PC-9 (cell line): ENCODE measurements at regions not wholly inside any gene's neighbourhood (a gene's known extent, or its start where the extent isn't known, plus 50 kb on each side); places are given as distances from the start of the nearest gene placed in this dataset.
"Not testable (repeated sequence)": the region's sequence is repeated elsewhere in the genome, so short reads cannot be mapped to it uniquely, and the experiment has no call there.

Source experiments
- BruUV-seq: library from RNA; stranded (reverse); fragments of 400-500 nt; replicated peaks from 2 replicates; lab custom pipeline; 2021; lab: Mats Ljungman, UMichigan
- CTCF ChIA-PET: fragments of 300-600 bp; sonication (Branson Sonifier 250); formaldehyde crosslinking; loops from one replicate; lab custom pipeline; 2022; ENCODE audit warnings: antibody characterized with exemption; lab: Charles Lee
- POLR2A ChIA-PET: fragments of 300-600 bp; sonication (Branson Sonifier 250); formaldehyde crosslinking; loops from one replicate; lab custom pipeline; 2022; ENCODE audit warnings: antibody characterized with exemption; ENCODE audit not compliant: unreplicated experiment; lab: Charles Lee
- DNase-seq, 2 experiments: peaks; one replicate each; pipeline versions ENCODE4 v3.0.0 to v3.0.0-alpha.2; 2015 to 2022; ENCODE audit warnings: mixed read lengths in 1 of 2
- H2AFZ ChIP-seq: fragments of 200-600 bp; sonication (generic); 2 replicates; pipeline ENCODE4 v1.8.1; 2017; ENCODE audit warnings: antibody characterized with exemption
- H3F3A ChIP-seq: fragments of 200-600 bp; sonication (generic); 2 replicates; pipeline ENCODE4 v1.8.1; 2017; ENCODE audit warnings: antibody characterized with exemption, mild to moderate bottlenecking, low read depth; ENCODE audit not compliant: insufficient read depth
- H3K27ac ChIP-seq: fragments of 200-600 bp; sonication (generic); 2 replicates; pipeline ENCODE4 v1.6.1; 2016; ENCODE audit warnings: mixed run types
- H3K27me3 ChIP-seq: fragments of 200-600 bp; sonication (generic); 2 replicates; pipeline ENCODE4 v1.6.1; 2016; ENCODE audit warnings: low read depth, mixed run types; ENCODE audit not compliant: insufficient read depth
- H3K36me3 ChIP-seq: fragments of 200-600 bp; sonication (generic); 2 replicates; pipeline ENCODE4 v1.6.1; 2016; ENCODE audit warnings: low read depth, mixed run types
- H3K4me1 ChIP-seq: fragments of 200-600 bp; sonication (generic); replicated peaks from 2 replicates; pipeline ENCODE4 v1.6.1; 2016; ENCODE audit warnings: mixed run types; ENCODE audit not compliant: insufficient read depth
- H3K4me2 ChIP-seq: fragments of 200-600 bp; sonication (generic); 2 replicates; pipeline ENCODE4 v1.6.1; 2017; ENCODE audit warnings: mixed run types
- H3K4me3 ChIP-seq: fragments of 200-600 bp; sonication (generic); 2 replicates; pipeline ENCODE4 v1.6.1; 2016; ENCODE audit warnings: mixed run types
- H3K79me2 ChIP-seq: fragments of 200-600 bp; sonication (generic); 2 replicates; pipeline ENCODE4 v1.6.1; 2017; ENCODE audit warnings: low read depth, mixed run types
- H3K9me2 ChIP-seq: fragments of 200-600 bp; sonication (generic); 2 replicates; pipeline ENCODE4 v1.8.1; 2017; ENCODE audit warnings: mild to moderate bottlenecking; ENCODE audit not compliant: insufficient read depth
- H3K9me3 ChIP-seq: fragments of 200-600 bp; sonication (generic); 2 replicates; pipeline ENCODE4 v1.8.1; 2016; ENCODE audit warnings: low read depth; ENCODE audit not compliant: insufficient read depth
- H4K20me1 ChIP-seq: fragments of 200-600 bp; sonication (generic); 2 replicates; pipeline ENCODE4 v1.8.1; 2017; ENCODE audit not compliant: insufficient read depth
- EZH2 ChIP-seq: fragments of 200-600 bp; sonication (generic); IDR thresholded peaks from 2 replicates; pipeline ENCODE4 v1.8.0; 2017; ENCODE audit warnings: antibody characterized with exemption, low read depth
- intact Hi-C: fragments of 100-400 bp; cut with micrococcal nuclease; formaldehyde crosslinking; loops from one replicate; pipeline ENCODE4 v1.10.0; 2022; ENCODE audit not compliant: unreplicated experiment
- TF ChIP-seq, protein P1 (sequence below): fragments of 200-600 bp; sonication (generic); conservative IDR thresholded peaks from 2 replicates; pipeline ENCODE4 v1.6.1; 2017; ENCODE audit warnings: mixed run types, antibody characterized with exemption, mild to moderate bottlenecking, moderate library complexity

DNA sequence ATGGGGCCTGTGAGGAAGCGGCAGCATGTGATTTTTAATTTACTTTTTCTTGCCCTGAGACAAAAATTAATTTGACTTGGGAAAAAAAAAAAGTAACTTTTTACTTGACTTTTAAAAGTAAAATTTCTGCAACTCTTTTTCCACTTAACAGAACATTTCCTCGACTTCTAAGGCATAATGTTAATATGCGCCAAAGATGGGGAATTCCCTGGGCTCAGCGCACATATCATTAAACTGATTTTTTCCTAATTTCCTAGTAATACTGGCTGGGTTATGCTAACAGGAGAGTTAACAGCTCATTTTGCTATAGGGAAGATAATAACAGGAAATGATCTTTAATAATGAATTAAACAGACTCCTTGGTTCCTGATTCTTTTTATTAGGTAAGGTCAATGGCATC is 120.6 kb upstream of the CDH5 start:
- H3F3A ChIP-seq: no peaks in the 10 kb centered on the region
- intact Hi-C loops: no loop called here
- H2AFZ ChIP-seq: no peak overlapping the region
- H3K4me3 ChIP-seq: no peak overlapping the region
- H3K4me2 ChIP-seq: no peak overlapping the region
- H3K9me3 ChIP-seq: no peaks in the 10 kb centered on the region
- H3K36me3 ChIP-seq: no peaks in the 10 kb centered on the region
- H4K20me1 ChIP-seq: no peaks in the 10 kb centered on the region
- peaks cover 92% of the 10 kb centered on the region for H3K27me3 ChIP-seq
- no TSS peak for BruUV-seq
- no peaks in the 10 kb centered on the region for H3K79me2 ChIP-seq
- ChIA-PET CTCF (no interaction called here), POLR2A (no interaction called here)
- DNase-seq: no peak
- no peaks in the 10 kb centered on the region for H3K9me2 ChIP-seq
- H3K4me1 ChIP-seq: no peaks in the 10 kb centered on the region
- TF ChIP-seq, protein P1, sequence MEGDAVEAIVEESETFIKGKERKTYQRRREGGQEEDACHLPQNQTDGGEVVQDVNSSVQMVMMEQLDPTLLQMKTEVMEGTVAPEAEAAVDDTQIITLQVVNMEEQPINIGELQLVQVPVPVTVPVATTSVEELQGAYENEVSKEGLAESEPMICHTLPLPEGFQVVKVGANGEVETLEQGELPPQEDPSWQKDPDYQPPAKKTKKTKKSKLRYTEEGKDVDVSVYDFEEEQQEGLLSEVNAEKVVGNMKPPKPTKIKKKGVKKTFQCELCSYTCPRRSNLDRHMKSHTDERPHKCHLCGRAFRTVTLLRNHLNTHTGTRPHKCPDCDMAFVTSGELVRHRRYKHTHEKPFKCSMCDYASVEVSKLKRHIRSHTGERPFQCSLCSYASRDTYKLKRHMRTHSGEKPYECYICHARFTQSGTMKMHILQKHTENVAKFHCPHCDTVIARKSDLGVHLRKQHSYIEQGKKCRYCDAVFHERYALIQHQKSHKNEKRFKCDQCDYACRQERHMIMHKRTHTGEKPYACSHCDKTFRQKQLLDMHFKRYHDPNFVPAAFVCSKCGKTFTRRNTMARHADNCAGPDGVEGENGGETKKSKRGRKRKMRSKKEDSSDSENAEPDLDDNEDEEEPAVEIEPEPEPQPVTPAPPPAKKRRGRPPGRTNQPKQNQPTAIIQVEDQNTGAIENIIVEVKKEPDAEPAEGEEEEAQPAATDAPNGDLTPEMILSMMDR: no peak
- no peak for TF ChIP-seq EZH2
- H3K27ac ChIP-seq: no peak overlapping the region

DNA sequence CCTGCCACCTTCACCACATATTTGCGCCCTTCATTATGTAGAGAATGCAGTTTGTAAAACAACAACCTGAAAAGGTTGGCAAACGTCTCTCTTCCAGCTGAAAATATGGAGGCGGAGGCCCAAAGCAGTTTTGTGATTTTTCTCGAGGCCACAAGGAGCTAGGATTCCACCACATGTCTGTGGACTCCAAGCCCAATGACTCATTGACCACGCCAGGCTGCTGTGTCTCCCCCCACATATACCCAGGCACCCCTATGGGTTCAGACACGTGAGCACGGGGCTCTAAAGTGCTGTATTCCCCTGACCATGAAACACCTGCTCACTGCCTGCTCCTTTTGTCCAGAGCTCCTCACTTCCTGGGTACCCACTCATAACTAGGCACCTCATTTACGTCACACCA is 121.4 kb upstream of the CDH5 start:
- POLR2A ChIA-PET: no interaction called here
- Histone ChIP-seq H3K9me2 (no peaks in the 10 kb centered on the region), H3K9me3 (no peaks in the 10 kb centered on the region), H3K27ac (no peak overlapping the region), H3K36me3 (no peaks in the 10 kb centered on the region), H3K4me2 (no peak overlapping the region), H2AFZ (no peak overlapping the region), H3K27me3 (peaks cover 92% of the 10 kb centered on the region), H3K79me2 (no peaks in the 10 kb centered on the region), H3K4me3 (no peak overlapping the region), H3F3A (no peaks in the 10 kb centered on the region), H3K4me1 (no peaks in the 10 kb centered on the region), H4K20me1 (no peaks in the 10 kb centered on the region)
- intact Hi-C loops: no loop called here
- DNase-seq: no peak
- TF ChIP-seq, protein P1: no peak
- no peak for TF ChIP-seq EZH2
- CTCF ChIA-PET: no interaction called here
- no TSS peak for BruUV-seq

DNA sequence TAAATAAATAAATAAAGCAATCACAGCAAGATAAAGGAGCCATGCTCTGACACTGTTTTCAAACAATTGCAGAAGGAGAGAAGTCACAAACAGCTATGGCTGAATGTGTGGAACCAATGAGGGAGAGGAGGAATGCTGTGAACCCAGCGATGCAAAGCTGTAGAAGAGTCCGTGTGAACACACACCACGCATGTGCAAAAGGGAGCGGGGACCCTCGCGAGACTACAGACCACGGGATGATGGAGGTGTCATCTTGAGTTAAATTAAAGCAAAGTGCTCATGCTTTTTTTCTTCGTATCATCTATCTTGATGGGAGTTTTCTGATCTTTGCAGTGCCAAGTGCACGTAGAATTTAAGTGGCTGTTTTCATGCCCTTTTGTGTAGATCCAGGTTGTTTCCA is 123.8 kb upstream of the CDH5 start:
- POLR2A ChIA-PET: no interaction called here
- H3K4me1 ChIP-seq: no peaks in the 10 kb centered on the region
- H3K9me2 ChIP-seq: no peaks in the 10 kb centered on the region
- peaks cover 91% of the 10 kb centered on the region for H3K27me3 ChIP-seq
- CTCF ChIA-PET: no interaction called here
- H2AFZ ChIP-seq: no peak overlapping the region
- no peak overlapping the region for H3K4me2 ChIP-seq
- no peak overlapping the region for H3K27ac ChIP-seq
- H3K4me3 ChIP-seq: no peak overlapping the region
- H3K36me3 ChIP-seq: no peaks in the 10 kb centered on the region
- H3K9me3 ChIP-seq: no peaks in the 10 kb centered on the region
- BruUV-seq: no TSS peak
- no peaks in the 10 kb centered on the region for H3F3A ChIP-seq
- no peaks in the 10 kb centered on the region for H4K20me1 ChIP-seq
- intact Hi-C loops: no loop called here
- H3K79me2 ChIP-seq: no peaks in the 10 kb centered on the region
- no peak for DNase-seq
- TF ChIP-seq, protein P1: no peak
- TF ChIP-seq EZH2: no peak

DNA sequence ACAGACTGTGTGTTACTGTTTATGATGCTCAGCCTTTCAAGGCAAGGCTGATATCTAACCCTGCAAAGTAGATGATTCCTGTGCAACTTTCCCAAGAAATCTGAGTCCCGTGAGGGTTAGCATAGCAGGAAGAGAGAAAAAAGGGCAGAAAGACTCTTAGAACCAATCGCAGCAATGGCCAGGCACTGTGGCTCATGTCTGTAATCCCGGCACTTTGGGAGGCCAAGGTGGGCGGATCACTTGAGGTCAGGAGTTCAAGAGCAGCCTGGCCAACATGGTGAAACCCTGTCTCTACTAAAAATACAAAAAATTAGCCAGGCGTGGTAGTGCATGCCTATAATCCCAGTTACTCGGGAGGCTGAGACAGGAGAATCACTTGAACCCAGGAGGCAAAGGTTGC is 124.3 kb upstream of the CDH5 start:
- H3K4me3 ChIP-seq, BruUV-seq, intact Hi-C loops, H3K36me3 ChIP-seq, H3K27ac ChIP-seq, H4K20me1 ChIP-seq, H3K4me1 ChIP-seq, H3K9me2 ChIP-seq, H3F3A ChIP-seq, DNase-seq, POLR2A ChIA-PET, H2AFZ ChIP-seq, H3K9me3 ChIP-seq, CTCF ChIA-PET, H3K4me2 ChIP-seq, H3K79me2 ChIP-seq: not testable (repeated sequence)
- peaks cover 93% of the 10 kb centered on the region for H3K27me3 ChIP-seq
